H1 (cell line): ENCODE measurements at regions not wholly inside any gene's neighbourhood (a gene's known extent, or its start where the extent isn't known, plus 50 kb on each side); places are given as distances from the start of the nearest gene placed in this dataset.

Experiments
- EZH2 ChIP-seq: fragments of 200-600 bp; sonication (generic); IDR thresholded peaks from 2 replicates; pipeline ENCODE4 v1.7.1; 2012; ENCODE audit warnings: low read depth, mild to moderate bottlenecking, moderate library complexity, low read length, inconsistent platforms; ENCODE audit not compliant: severe bottlenecking
- KDM1A ChIP-seq: fragments of 200-600, 300-600 bp; sonication (generic); IDR thresholded peaks from 2 replicates; pipeline ENCODE4 v1.7.1; 2016; ENCODE audit warnings: mild to moderate bottlenecking, low read length, borderline replicate concordance
- SIN3A ChIP-seq, 2 experiments: IDR thresholded peaks in 1 of 2; conservative IDR thresholded peaks in 1 of 2; 2 replicates each; pipeline ENCODE4 v1.6.1; 2011 to 2012; ENCODE audit warnings: low read length in 2 of 2, improper control_type of control experiment in 1 of 2, low read depth in 1 of 2, mild to moderate bottlenecking in 1 of 2
- SP1 ChIP-seq: IDR thresholded peaks from 2 replicates; pipeline ENCODE4 v1.6.1; 2011; ENCODE audit warnings: low read depth, low read length
- TF ChIP-seq, protein P1 (sequence below): fragments of 300-600 bp; sonication (generic); IDR thresholded peaks from 2 replicates; pipeline ENCODE4 v1.7.1; 2012; ENCODE audit warnings: low read length, moderate library complexity, mild to moderate bottlenecking, inconsistent platforms; ENCODE audit not compliant: insufficient replicate concordance

DNA sequence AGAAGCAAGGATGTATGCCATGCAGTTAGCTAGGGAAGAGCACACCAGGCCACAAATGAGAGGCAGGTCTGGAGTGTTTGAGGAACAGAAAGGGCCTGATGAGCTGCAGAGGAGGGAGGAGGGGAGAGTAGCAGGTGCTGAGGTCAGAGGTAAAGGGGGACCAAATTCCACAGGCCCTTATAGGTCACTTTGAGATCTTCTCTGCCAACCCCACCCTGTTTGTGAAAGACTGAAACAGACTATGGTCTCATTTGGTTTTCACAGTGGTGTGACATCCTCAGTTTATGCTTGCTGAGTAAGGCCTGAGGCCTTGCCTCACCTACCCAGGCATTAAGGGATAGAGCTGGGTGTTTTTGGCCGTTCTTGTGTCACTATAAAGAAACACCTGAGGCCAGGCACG, 187.7 kb upstream of the MYLIP start (continued):
- TF ChIP-seq, protein P1, sequence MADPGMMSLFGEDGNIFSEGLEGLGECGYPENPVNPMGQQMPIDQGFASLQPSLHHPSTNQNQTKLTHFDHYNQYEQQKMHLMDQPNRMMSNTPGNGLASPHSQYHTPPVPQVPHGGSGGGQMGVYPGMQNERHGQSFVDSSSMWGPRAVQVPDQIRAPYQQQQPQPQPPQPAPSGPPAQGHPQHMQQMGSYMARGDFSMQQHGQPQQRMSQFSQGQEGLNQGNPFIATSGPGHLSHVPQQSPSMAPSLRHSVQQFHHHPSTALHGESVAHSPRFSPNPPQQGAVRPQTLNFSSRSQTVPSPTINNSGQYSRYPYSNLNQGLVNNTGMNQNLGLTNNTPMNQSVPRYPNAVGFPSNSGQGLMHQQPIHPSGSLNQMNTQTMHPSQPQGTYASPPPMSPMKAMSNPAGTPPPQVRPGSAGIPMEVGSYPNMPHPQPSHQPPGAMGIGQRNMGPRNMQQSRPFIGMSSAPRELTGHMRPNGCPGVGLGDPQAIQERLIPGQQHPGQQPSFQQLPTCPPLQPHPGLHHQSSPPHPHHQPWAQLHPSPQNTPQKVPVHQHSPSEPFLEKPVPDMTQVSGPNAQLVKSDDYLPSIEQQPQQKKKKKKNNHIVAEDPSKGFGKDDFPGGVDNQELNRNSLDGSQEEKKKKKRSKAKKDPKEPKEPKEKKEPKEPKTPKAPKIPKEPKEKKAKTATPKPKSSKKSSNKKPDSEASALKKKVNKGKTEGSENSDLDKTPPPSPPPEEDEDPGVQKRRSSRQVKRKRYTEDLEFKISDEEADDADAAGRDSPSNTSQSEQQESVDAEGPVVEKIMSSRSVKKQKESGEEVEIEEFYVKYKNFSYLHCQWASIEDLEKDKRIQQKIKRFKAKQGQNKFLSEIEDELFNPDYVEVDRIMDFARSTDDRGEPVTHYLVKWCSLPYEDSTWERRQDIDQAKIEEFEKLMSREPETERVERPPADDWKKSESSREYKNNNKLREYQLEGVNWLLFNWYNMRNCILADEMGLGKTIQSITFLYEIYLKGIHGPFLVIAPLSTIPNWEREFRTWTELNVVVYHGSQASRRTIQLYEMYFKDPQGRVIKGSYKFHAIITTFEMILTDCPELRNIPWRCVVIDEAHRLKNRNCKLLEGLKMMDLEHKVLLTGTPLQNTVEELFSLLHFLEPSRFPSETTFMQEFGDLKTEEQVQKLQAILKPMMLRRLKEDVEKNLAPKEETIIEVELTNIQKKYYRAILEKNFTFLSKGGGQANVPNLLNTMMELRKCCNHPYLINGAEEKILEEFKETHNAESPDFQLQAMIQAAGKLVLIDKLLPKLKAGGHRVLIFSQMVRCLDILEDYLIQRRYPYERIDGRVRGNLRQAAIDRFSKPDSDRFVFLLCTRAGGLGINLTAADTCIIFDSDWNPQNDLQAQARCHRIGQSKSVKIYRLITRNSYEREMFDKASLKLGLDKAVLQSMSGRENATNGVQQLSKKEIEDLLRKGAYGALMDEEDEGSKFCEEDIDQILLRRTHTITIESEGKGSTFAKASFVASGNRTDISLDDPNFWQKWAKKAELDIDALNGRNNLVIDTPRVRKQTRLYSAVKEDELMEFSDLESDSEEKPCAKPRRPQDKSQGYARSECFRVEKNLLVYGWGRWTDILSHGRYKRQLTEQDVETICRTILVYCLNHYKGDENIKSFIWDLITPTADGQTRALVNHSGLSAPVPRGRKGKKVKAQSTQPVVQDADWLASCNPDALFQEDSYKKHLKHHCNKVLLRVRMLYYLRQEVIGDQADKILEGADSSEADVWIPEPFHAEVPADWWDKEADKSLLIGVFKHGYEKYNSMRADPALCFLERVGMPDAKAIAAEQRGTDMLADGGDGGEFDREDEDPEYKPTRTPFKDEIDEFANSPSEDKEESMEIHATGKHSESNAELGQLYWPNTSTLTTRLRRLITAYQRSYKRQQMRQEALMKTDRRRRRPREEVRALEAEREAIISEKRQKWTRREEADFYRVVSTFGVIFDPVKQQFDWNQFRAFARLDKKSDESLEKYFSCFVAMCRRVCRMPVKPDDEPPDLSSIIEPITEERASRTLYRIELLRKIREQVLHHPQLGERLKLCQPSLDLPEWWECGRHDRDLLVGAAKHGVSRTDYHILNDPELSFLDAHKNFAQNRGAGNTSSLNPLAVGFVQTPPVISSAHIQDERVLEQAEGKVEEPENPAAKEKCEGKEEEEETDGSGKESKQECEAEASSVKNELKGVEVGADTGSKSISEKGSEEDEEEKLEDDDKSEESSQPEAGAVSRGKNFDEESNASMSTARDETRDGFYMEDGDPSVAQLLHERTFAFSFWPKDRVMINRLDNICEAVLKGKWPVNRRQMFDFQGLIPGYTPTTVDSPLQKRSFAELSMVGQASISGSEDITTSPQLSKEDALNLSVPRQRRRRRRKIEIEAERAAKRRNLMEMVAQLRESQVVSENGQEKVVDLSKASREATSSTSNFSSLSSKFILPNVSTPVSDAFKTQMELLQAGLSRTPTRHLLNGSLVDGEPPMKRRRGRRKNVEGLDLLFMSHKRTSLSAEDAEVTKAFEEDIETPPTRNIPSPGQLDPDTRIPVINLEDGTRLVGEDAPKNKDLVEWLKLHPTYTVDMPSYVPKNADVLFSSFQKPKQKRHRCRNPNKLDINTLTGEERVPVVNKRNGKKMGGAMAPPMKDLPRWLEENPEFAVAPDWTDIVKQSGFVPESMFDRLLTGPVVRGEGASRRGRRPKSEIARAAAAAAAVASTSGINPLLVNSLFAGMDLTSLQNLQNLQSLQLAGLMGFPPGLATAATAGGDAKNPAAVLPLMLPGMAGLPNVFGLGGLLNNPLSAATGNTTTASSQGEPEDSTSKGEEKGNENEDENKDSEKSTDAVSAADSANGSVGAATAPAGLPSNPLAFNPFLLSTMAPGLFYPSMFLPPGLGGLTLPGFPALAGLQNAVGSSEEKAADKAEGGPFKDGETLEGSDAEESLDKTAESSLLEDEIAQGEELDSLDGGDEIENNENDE = no peak
- TF ChIP-seq SIN3A (conservative IDR thresholded peaks at IDR 0.05 in 1 of 2, IDR thresholded peaks at IDR 0.05 in 1 of 2; ENCODE audit: low read depth in 1 of 2, low read length in 2 of 2) (no peak), SP1 (no peak), KDM1A (no peak), EZH2 (no peak)
- TF ChIP-seq, all 59 proteins: peak for 0
